HS-5 (cell line): ENCODE measurements at regions not wholly inside any gene's neighbourhood (a gene's known extent, or its start where the extent isn't known, plus 50 kb on each side); places are given as distances from the start of the nearest gene placed in this dataset.
"Not testable (repeated sequence)": the region's sequence is repeated elsewhere in the genome, so short reads cannot be mapped to it uniquely, and the experiment has no call there.

Experiments used
- DNase-seq: peaks from one replicate; pipeline ENCODE4 v3.0.0-alpha.2; 2012; ENCODE audit warnings: low read depth

DNA sequence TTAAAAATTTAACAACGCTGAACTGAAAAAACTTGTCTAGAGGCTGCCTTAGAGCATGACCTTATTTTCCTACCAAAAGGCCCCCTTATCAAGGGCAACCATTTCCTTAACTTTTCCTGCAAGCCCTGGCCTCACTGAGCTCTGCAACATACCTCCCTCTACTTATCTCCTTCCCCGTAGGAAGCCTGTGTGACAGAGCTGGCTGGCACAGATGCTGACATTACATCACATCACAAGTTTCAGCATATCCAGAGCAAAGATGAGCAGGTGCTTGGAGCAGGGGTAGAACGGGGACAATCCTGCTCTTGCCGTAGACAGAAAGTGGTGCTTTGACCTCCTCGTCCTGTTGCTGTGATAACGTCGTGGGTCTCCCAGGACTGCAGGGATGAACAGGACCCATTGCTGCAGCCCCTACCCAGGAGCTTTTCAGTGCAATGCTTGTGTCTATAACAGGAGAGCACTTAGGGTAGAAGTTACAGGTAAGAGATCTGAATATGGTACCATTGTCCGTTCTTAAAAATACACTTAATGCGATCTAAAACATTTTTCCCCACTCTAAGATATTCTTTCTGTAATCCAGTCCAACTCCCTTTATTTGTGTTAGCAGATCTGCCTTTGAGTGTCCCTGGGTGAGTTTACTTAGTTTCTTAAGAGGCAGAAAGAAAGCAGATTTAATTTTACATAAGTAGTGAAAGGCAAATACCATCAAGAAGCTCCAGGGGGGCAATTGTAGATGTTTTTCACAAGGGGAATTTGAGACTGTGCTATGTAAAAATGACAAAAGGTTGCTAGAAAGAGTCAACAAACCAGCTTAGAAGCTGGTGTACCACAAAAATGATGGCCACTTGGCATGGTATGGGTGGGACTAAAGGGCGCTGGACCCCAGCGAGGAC lies 101.9 kb upstream of the EFNA5 start:
- no peak for DNase-seq

- DNase-seq, result no peak
Observed at GRCh38 chr5:107771926-107772325, 101.2 kb upstream of the EFNA5 start.

DNA sequence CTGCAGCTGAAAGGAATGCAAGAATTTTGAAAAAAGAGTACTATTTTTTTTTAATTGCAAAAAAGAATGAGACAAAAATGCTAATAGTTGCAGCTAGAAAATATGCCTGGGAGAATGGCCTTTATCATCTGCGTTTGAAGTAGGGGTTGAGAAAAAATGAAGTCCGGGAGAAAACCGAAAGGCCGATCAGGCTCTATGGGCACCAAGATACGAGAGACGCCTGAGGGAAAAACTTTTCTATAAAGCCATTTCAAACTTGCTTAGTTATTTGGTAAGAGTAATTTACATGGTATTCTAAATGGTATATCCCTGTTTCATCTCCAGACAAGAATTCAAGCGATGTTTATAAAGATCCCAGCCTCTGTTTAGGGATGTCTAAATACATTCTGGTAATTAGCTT lies 99.3 kb upstream of the EFNA5 start:
- no peak for DNase-seq

- DNase-seq, result no peak
Observed at GRCh38 chr5:107769519-107769918, 98.8 kb upstream of the EFNA5 start.

DNA sequence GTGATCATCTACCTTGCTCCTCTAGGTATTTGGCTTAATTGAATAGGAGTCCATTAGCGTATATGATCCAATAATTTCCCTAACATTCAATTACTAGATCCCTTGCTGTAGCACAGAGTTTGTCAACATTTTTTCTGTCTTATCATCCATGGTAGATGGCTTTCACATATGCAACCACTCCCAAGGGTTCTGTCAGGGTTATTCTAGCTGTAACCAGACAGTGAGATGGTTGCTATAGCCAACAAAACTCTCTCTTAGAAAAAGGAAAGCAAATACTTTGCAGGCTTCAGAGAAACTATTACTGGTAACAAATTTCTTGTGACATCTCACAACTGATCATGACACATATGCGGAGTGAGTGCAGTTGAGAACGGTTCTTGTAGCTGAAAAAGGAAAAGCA lies 96.2 kb upstream of the EFNA5 start:
- DNase-seq, result no peak

GRCh38 chr5:107766439-107766838 lies 95.7 kb upstream of the EFNA5 start:
- no peak for DNase-seq

DNA sequence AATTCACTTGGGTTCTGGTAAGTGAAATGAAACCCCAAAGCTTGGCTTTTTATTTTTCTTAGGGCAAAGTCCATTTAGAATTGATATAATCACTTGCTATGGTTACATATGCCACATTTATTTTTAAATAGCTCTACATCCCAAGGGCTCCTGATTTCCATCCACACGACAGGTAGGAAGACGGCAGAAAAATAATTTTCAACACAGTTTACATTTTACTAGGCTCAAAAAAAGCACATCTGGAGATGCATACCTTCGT lies 95.0 kb upstream of the EFNA5 start:
- no peak for DNase-seq

GRCh38 chr5:107764976-107765804 lies 94.5 kb upstream of the EFNA5 start:
- no peak for DNase-seq

DNA sequence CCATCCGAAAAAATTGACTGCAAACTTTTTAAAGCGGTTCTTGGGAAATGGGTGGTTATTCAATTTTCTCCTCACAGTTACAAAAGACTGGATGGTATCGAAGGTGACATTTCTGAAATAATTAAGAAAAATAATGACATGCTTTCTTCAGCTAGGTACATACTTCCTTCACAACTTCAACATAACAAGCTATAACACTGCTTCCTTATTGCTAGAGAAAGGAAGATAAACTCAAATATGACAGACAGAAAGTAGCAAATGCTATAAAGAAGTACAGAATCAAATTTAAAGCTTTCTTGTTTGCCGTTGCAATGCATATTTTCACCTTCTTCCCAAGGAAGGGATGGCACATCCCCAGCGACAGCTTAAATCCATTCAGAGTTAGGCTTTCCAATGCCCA lies 93.5 kb upstream of the EFNA5 start:
- DNase-seq, result no peak

DNA sequence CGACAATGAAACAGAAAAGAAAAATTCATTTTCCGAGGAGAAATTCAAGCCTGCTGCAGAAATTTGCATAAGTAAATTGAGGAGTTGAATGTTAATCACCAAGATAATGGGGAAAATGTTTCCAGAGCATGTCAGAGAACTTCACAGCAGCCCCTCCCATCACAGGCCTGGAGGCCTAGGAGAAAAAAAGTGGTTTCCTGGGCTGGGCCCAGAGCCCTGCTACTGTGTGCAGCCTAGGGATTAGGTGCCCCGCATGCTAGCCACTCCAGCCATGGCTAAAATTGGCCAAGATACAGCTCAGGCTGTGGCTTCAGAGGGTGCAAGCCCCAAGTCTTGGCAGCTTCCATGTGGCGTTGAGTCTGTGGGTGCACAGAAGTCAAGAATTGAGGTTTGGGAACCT lies 82.7 kb upstream of the EFNA5 start:
- DNase-seq, result no peak

GRCh38 chr5:107744418-107745330 lies 73.9 kb upstream of the EFNA5 start:
- DNase-seq, result no peak

GRCh38 chr5:107743373-107744000 lies 72.8 kb upstream of the EFNA5 start:
- DNase-seq, result peak; percentile 39

- no peak for DNase-seq
Observed at GRCh38 chr5:107739661-107740060, 68.9 kb upstream of the EFNA5 start.

GRCh38 chr5:107736638-107737037 lies 65.9 kb upstream of the EFNA5 start:
- DNase-seq, result no peak

- DNase-seq, result not testable (repeated sequence)
Observed at GRCh38 chr5:107736089-107736488, 65.4 kb upstream of the EFNA5 start.

- DNase-seq, result no peak
Observed at GRCh38 chr5:107735558-107735957, 64.8 kb upstream of the EFNA5 start.

GRCh38 chr5:107726896-107727295 lies 56.2 kb upstream of the EFNA5 start:
- DNase-seq, result no peak

- no peak for DNase-seq
Observed at GRCh38 chr5:107724642-107725041, 53.9 kb upstream of the EFNA5 start.

GRCh38 chr5:107721241-107721640 lies 50.5 kb upstream of the EFNA5 start:
- DNase-seq, result not testable (repeated sequence)
